ENCODE measurements at regions not wholly inside any gene's neighbourhood (a gene's known extent, or its start where the extent isn't known, plus 50 kb on each side); places are given as distances from the start of the nearest gene placed in this dataset.

DNA sequence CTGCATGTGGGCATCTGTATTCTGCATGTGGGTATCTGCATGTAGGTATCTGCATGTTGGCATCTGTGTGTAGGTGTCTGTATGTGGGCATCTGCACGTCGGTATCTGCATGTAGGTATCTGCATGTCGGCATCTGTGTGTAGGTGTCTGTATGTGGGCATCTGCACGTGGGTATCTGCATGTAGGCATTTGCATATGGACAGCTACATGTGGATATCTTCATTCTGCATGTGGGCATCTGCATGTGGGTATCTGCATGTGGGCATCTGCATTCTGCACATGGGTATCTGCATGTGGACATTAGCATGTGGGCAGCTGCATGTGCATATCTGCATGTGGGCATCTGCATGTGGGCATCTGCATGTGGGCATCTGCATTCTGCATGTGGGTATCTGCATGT is 537.4 kb downstream of the RNF144A start:
- Histone ChIP-seq H3K9ac (ENCODE audit: insufficient read depth in 1 of 2, low read depth in 2 of 2, low read length in 2 of 2) (no peak overlapping the region), H3K36me3 (ENCODE audit: control insufficient read depth, insufficient read depth, low read length) (no peaks in the 10 kb centered on the region), H3K4me3 (no peak overlapping the region), H3K79me2 (ENCODE audit: control insufficient read depth, insufficient read depth, low read length) (no peaks in the 10 kb centered on the region), H3K27me3 (ENCODE audit: control insufficient read depth in 2 of 2, insufficient read depth in 2 of 2, low read length in 2 of 2) (no peaks in the 10 kb centered on the region), H3K4me1 (replicated peaks in 1 of 2; ENCODE audit: control insufficient read depth in 2 of 2, insufficient read depth in 2 of 2, low read length in 2 of 2) (no peaks in the 10 kb centered on the region), H3K4me2 (ENCODE audit: insufficient read depth, low read length) (no peak overlapping the region), H3K27ac (ENCODE audit: extremely low read depth, low read depth, low read length) (no peak overlapping the region), H3K9me3 (replicated peaks; ENCODE audit: control insufficient read depth, insufficient read depth, low read depth, low read length) (no peaks in the 10 kb centered on the region), H3K9me1 (ENCODE audit: control insufficient read depth, insufficient read depth, low read length) (no peaks in the 10 kb centered on the region), H4K20me1 (replicated peaks; ENCODE audit: control insufficient read depth, insufficient read depth, low read length) (no peaks in the 10 kb centered on the region; the same call in 1 of the 2 replicates), H2AFZ (ENCODE audit: low read depth, low read length) (no peak overlapping the region)
- no peak for TF ChIP-seq CAMTA2 (CRISPR knock-in tag; conservative IDR thresholded peaks at IDR 0.05)
- TF ChIP-seq ZKSCAN8 (CRISPR knock-in tag; IDR thresholded peaks at IDR 0.05) = no peak
- TF ChIP-seq POLR2AphosphoS5 (IDR thresholded peaks at IDR 0.05; ENCODE audit: control insufficient read depth, insufficient read depth, low read depth, low read length) = no peak
- TF ChIP-seq KLF1 (tag; IDR thresholded peaks at IDR 0.05) = no peak
- no peak for TF ChIP-seq RHOXF2B (CRISPR knock-in tag; conservative IDR thresholded peaks at IDR 0.05)
- TF ChIP-seq, protein P1, sequence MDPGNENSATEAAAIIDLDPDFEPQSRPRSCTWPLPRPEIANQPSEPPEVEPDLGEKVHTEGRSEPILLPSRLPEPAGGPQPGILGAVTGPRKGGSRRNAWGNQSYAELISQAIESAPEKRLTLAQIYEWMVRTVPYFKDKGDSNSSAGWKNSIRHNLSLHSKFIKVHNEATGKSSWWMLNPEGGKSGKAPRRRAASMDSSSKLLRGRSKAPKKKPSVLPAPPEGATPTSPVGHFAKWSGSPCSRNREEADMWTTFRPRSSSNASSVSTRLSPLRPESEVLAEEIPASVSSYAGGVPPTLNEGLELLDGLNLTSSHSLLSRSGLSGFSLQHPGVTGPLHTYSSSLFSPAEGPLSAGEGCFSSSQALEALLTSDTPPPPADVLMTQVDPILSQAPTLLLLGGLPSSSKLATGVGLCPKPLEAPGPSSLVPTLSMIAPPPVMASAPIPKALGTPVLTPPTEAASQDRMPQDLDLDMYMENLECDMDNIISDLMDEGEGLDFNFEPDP (CRISPR knock-in tag; IDR thresholded peaks at IDR 0.05) = no peak
- ChIA-PET CTCF (ENCODE audit: low intra/inter-chr PET ratio) (no interaction called here), POLR2A (no interaction called here)
- whole genome bisulfite sequencing (ENCODE audit: insufficient coverage, low coverage, missing lambda C conversion rate) = 0% methylated on average over 4 of the region's 4 CpGs
- intact Hi-C loops (cut with micrococcal nuclease) = no loop called here
- DNase-seq (ENCODE audit: extremely low read depth in 1 of 4, low spot score in 3 of 4) (no peak), FAIRE-seq (no peak), ATAC-seq (no peak)
- BruUV-seq (replicated peaks) = no TSS peak
- in situ Hi-C loops (cut with MboI) = no loop called here

DNA sequence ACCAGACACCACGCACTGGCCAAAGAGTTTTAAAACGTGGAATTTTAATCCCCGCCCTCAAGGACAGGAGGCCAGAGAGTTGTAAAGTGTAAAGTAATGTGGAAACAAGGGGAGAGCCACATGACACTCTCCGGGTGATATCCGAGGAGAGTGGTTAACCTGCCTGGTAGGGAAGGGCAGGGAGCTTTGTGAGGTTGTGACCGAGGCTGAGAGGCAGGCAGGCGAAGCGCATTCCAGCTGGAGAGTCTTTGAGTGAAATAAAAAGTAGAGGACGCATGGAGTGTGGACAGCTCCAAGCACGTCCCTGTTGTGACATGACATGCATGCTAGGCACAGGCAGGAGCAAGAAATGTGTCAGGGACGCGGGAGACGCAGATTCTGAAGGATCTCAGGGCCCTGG is 539.5 kb downstream of the RNF144A start:
- no peak for FAIRE-seq
- H2AFZ ChIP-seq (ENCODE audit: low read depth, low read length) = no peak overlapping the region
- no peaks in the 10 kb centered on the region for H3K9me1 ChIP-seq (ENCODE audit: control insufficient read depth, insufficient read depth, low read length)
- no peaks in the 10 kb centered on the region for H3K4me1 ChIP-seq (replicated peaks in 1 of 2; ENCODE audit: control insufficient read depth in 2 of 2, insufficient read depth in 2 of 2, low read length in 2 of 2)
- no peaks in the 10 kb centered on the region for H3K27me3 ChIP-seq (ENCODE audit: control insufficient read depth in 2 of 2, insufficient read depth in 2 of 2, low read length in 2 of 2)
- no peaks in the 10 kb centered on the region; the same call in 1 of the 2 replicates for H4K20me1 ChIP-seq (replicated peaks; ENCODE audit: control insufficient read depth, insufficient read depth, low read length)
- H3K27ac ChIP-seq (ENCODE audit: extremely low read depth, low read depth, low read length) = no peak overlapping the region
- H3K4me2 ChIP-seq (ENCODE audit: insufficient read depth, low read length) = no peak overlapping the region
- no peak for DNase-seq (ENCODE audit: extremely low read depth in 1 of 4, low spot score in 3 of 4)
- ATAC-seq = no peak
- POLR2A ChIA-PET = no interaction called here
- no peaks in the 10 kb centered on the region for H3K9me3 ChIP-seq (replicated peaks; ENCODE audit: control insufficient read depth, insufficient read depth, low read depth, low read length)
- H3K9ac ChIP-seq (ENCODE audit: insufficient read depth in 1 of 2, low read depth in 2 of 2, low read length in 2 of 2) = no peak overlapping the region
- intact Hi-C loops (cut with micrococcal nuclease) = no loop called here
- in situ Hi-C loops (cut with MboI) = no loop called here
- WGBS (ENCODE audit: insufficient coverage, low coverage, missing lambda C conversion rate) = under 1% methylated on average over 13 of the region's 13 CpGs
- CTCF ChIA-PET (ENCODE audit: low intra/inter-chr PET ratio) = no interaction called here
- no peak overlapping the region for H3K4me3 ChIP-seq
- H3K79me2 ChIP-seq (ENCODE audit: control insufficient read depth, insufficient read depth, low read length) = no peaks in the 10 kb centered on the region
- BruUV-seq (replicated peaks) = no TSS peak
- H3K36me3 ChIP-seq (ENCODE audit: control insufficient read depth, insufficient read depth, low read length) = no peaks in the 10 kb centered on the region
- TF ChIP-seq, protein P2, sequence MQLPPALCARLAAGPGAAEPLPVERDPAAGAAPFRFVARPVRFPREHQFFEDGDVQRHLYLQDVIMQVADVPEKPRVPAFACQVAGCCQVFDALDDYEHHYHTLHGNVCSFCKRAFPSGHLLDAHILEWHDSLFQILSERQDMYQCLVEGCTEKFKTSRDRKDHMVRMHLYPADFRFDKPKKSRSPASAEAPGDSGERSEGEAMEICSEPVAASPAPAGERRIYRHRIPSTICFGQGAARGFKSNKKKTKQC (CRISPR knock-in tag; IDR thresholded peaks at IDR 0.05) = no peak
- TF ChIP-seq NR4A1 (CRISPR knock-in tag; IDR thresholded peaks at IDR 0.05) (no peak), NR4A1 (tag; IDR thresholded peaks at IDR 0.05) (no peak), NFATC3 (IDR thresholded peaks at IDR 0.05) (no peak), GTF2E2 (tag; IDR thresholded peaks at IDR 0.05) (no peak), ZNF133 (CRISPR knock-in tag; IDR thresholded peaks at IDR 0.05) (no peak), ZNF224 (CRISPR knock-in tag; IDR thresholded peaks at IDR 0.05) (no peak), FUS (optimal IDR thresholded peaks at IDR 0.05; ENCODE audit: low read depth, low read length) (no peak), FOXK2 (conservative IDR thresholded peaks at IDR 0.05 in 1 of 2, IDR thresholded peaks at IDR 0.05 in 1 of 2; ENCODE audit: low read depth in 2 of 2) (no peak)

Data from K562 (cell line).